HepG2 (cell line): ENCODE measurements at regions not wholly inside any gene's neighbourhood (a gene's known extent, or its start where the extent isn't known, plus 50 kb on each side); places are given as distances from the start of the nearest gene placed in this dataset.

Experiments
- ATAC-seq: fragments of 200-7000 bp; cut with Tn5 transposase; 3 replicates; pipeline ENCODE4 v1.9.1; 2020; ENCODE audit warnings: mild to moderate bottlenecking, moderate library complexity
- BruUV-seq: library from RNA; stranded (reverse); fragments of 400-500 nt; replicated peaks from 2 replicates; lab custom pipeline; 2021; lab: Mats Ljungman, UMichigan
- CTCF ChIA-PET: fragments of 300-600 bp; formaldehyde crosslinking; extraction: SDS; loops from one replicate; lab custom pipeline; 2021; ENCODE audit warnings: low total read pairs, inconsistent platforms, low intra/inter-chr PET ratio; lab: Yijun Ruan, JAX
- POLR2A ChIA-PET: fragments of 350-600 bp; sonication (Branson Sonifier 250); formaldehyde crosslinking; loops from one replicate; lab custom pipeline; 2020; ENCODE audit warnings: antibody characterized with exemption, inconsistent platforms; lab: Yijun Ruan, JAX
- DNase-seq: peaks from one replicate; pipeline ENCODE4 v3.0.0-alpha.2; 2015; ENCODE audit warnings: low spot score
- FAIRE-seq: peaks from 3 replicates; lab custom pipeline; 2011; peaks lifted over from hg19 to GRCh38; lab: Jason Lieb, UNC
- H2AFZ ChIP-seq: one replicate; pipeline ENCODE4 v1.6.1; 2011; ENCODE audit warnings: low read length, inconsistent platforms
- H3K27ac ChIP-seq: fragments of 300-600 bp; 3 replicates; pipeline ENCODE4 v1.8.0; 2011; ENCODE audit warnings: mixed run types, mild to moderate bottlenecking, mixed read lengths, low read length, inconsistent platforms; ENCODE audit not compliant: insufficient read depth; ENCODE audit errors: extremely low read length
- H3K27me3 ChIP-seq, 2 experiments: fragments of 200-600 bp in 1 of 2; 2 replicates in 1 of 2; 3 replicates in 1 of 2; pipeline versions ENCODE4 v1.6.0 to v1.8.0; 2011; ENCODE audit warnings: low read length in 2 of 2, mild to moderate bottlenecking in 2 of 2, moderate library complexity in 2 of 2, inconsistent platforms in 1 of 2; ENCODE audit not compliant: insufficient read depth in 2 of 2, control insufficient read depth in 1 of 2
- H3K36me3 ChIP-seq, 2 experiments: fragments of 200-600 bp in 1 of 2; replicated peaks in 1 of 2; 2 replicates in 1 of 2; 3 replicates in 1 of 2; pipeline versions ENCODE4 v1.5.1 to v1.8.0; 2011; ENCODE audit warnings: low read length in 2 of 2, inconsistent platforms in 1 of 2; ENCODE audit not compliant: insufficient read depth in 2 of 2, control insufficient read depth in 1 of 2
- H3K4me1 ChIP-seq: 2 replicates; pipeline ENCODE4 v1.5.1; 2012; ENCODE audit warnings: low read length, inconsistent platforms; ENCODE audit not compliant: insufficient read depth
- H3K4me2 ChIP-seq: 2 replicates; pipeline ENCODE4 v1.6.0; 2011; ENCODE audit warnings: low read depth, low read length, inconsistent platforms
- H3K4me3 ChIP-seq, 3 experiments: fragments of 200-600 bp in 1 of 3; sonication (generic), shearing (Covaris generic) in 1 of 3; replicated peaks in 1 of 3; 2 replicates each; pipeline ENCODE4 v1.5.1; 2011 to 2016; ENCODE audit warnings: low read length in 3 of 3, inconsistent platforms in 2 of 3, low read depth in 2 of 3, mild to moderate bottlenecking in 2 of 3, control low read depth in 1 of 3, mixed read lengths in 1 of 3; ENCODE audit not compliant: insufficient read depth in 1 of 3
- H3K79me2 ChIP-seq: one replicate; pipeline ENCODE4 v1.6.1; 2011; ENCODE audit warnings: low read length, inconsistent platforms; ENCODE audit not compliant: insufficient read depth
- H3K9ac ChIP-seq: 2 replicates; pipeline ENCODE4 v1.6.0; 2011; ENCODE audit warnings: mild to moderate bottlenecking, low read depth, low read length, inconsistent platforms; ENCODE audit not compliant: insufficient read depth
- H3K9me3 ChIP-seq: 2 replicates; pipeline ENCODE4 v1.5.1; 2012; ENCODE audit warnings: mild to moderate bottlenecking, low read length
- H4K20me1 ChIP-seq: 2 replicates; pipeline ENCODE4 v1.6.0; 2011; ENCODE audit warnings: inconsistent platforms, mild to moderate bottlenecking, low read length, moderate library complexity; ENCODE audit not compliant: insufficient read depth
- JUNB ChIP-seq: sonication (generic); formaldehyde crosslinking; IDR thresholded peaks from 2 replicates; pipeline ENCODE4 v1.8.0; 2022; ENCODE audit warnings: missing genetic modification reagents, mild to moderate bottlenecking, borderline replicate concordance
- SALL1 ChIP-seq: sonication (generic); formaldehyde crosslinking; IDR thresholded peaks from 2 replicates; pipeline ENCODE4 v1.8.0; 2022; ENCODE audit warnings: mild to moderate bottlenecking, missing genetic modification reagents
- ZBTB1 ChIP-seq: sonication (generic); formaldehyde crosslinking; IDR thresholded peaks from 2 replicates; pipeline ENCODE4 v1.4.0; 2020; ENCODE audit warnings: missing genetic modification reagents, borderline replicate concordance
- ZFP36L1 ChIP-seq: sonication (generic); formaldehyde crosslinking; IDR thresholded peaks from 2 replicates; pipeline ENCODE4 v1.8.0; 2022; ENCODE audit warnings: mild to moderate bottlenecking, missing genetic modification reagents, moderate library complexity
- ZFP36L2 ChIP-seq: sonication (generic); formaldehyde crosslinking; IDR thresholded peaks from 2 replicates; pipeline ENCODE4 v1.4.0; 2020; ENCODE audit warnings: missing genetic modification reagents
- ZNF232 ChIP-seq: sonication (generic); formaldehyde crosslinking; IDR thresholded peaks from 2 replicates; pipeline ENCODE4 v1.4.0; 2020; ENCODE audit warnings: missing genetic modification reagents, borderline replicate concordance
- ZNF629 ChIP-seq: sonication (generic); formaldehyde crosslinking; conservative IDR thresholded peaks from 2 replicates; pipeline ENCODE4 v1.5.0; 2020; ENCODE audit warnings: missing genetic modification reagents
- WGBS: methylation state at CpG from one replicate; pipeline ENCODE4 v1.1.6; 2017; ENCODE audit warnings: low lambda C conversion rate; 5-methylcytosine and 5-hydroxymethylcytosine counted together
- in situ Hi-C: cut with HindIII; loops from 2 replicates; pipeline ENCODE4 v1.10.0; 2017; ENCODE audit warnings: low pct_unique_long_range_greater_than_20kb; ENCODE audit not compliant: extremely low pct_ligation_motif_present
- intact Hi-C: fragments of 100-400 bp; cut with micrococcal nuclease; formaldehyde crosslinking; loops from one replicate; pipeline ENCODE4 v1.10.0; 2022; ENCODE audit not compliant: unreplicated experiment
- TF ChIP-seq, protein P1 (sequence below): sonication (generic); formaldehyde crosslinking; IDR thresholded peaks from 2 replicates; pipeline ENCODE4 v1.8.0; 2022; ENCODE audit warnings: missing genetic modification reagents, mild to moderate bottlenecking, borderline replicate concordance
- TF ChIP-seq, protein P2 (sequence below): sonication (generic); formaldehyde crosslinking; conservative IDR thresholded peaks from 2 replicates; pipeline ENCODE4 v1.8.0; 2022; ENCODE audit warnings: low read depth, missing genetic modification reagents
- TF ChIP-seq, protein P3 (sequence below): sonication (generic); formaldehyde crosslinking; IDR thresholded peaks from 2 replicates; pipeline ENCODE4; 2020; ENCODE audit warnings: missing genetic modification reagents, mild to moderate bottlenecking, borderline replicate concordance

DNA sequence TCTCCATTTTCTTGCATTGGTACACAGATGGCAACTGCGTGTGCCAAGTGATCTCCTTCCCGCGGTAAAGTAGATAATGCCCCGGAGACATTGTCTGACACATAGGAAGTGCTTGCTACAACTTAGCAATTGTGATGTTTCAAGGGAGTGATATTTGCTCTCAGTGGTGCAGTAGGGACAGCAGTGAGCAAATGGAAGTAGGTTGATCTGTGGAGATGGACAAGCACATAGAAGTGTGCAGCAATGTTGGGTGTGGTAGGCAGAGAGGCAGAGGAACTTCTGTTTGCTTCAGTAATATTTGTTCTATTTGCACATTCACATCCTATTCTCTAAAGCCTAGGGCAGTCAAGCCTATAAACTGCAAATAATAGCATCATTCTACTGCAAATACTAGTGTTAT, 846.7 kb upstream of the PRKX start:
- Histone ChIP-seq H3K4me2 (no peak overlapping the region), H3K79me2 (no peaks in the 10 kb centered on the region), H3K9ac (no peak overlapping the region), H4K20me1 (no peaks in the 10 kb centered on the region), H3K9me3 (no peaks in the 10 kb centered on the region; the same call in 1 of the 2 replicates), H3K36me3 (no peaks in the 10 kb centered on the region), H3K4me3 (no peak overlapping the region), H2AFZ (no peak overlapping the region), H3K27me3 (no peaks in the 10 kb centered on the region), H3K27ac (no peak overlapping the region), H3K4me1 (no peaks in the 10 kb centered on the region)
- DNase-seq (no peak), ATAC-seq (no peak), FAIRE-seq (no peak)
- intact Hi-C loops, result no loop called here
- in situ Hi-C loops, result no loop called here
- ChIA-PET POLR2A (no interaction called here), CTCF (no interaction called here)
- no peak for TF ChIP-seq ZNF629 (CRISPR knock-in tag)
- TF ChIP-seq, protein P1, sequence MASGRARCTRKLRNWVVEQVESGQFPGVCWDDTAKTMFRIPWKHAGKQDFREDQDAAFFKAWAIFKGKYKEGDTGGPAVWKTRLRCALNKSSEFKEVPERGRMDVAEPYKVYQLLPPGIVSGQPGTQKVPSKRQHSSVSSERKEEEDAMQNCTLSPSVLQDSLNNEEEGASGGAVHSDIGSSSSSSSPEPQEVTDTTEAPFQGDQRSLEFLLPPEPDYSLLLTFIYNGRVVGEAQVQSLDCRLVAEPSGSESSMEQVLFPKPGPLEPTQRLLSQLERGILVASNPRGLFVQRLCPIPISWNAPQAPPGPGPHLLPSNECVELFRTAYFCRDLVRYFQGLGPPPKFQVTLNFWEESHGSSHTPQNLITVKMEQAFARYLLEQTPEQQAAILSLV (CRISPR knock-in tag), result no peak
- no CpG with 5 or more reads among the region's 4 CpGs for WGBS
- no TSS peak for BruUV-seq

DNA sequence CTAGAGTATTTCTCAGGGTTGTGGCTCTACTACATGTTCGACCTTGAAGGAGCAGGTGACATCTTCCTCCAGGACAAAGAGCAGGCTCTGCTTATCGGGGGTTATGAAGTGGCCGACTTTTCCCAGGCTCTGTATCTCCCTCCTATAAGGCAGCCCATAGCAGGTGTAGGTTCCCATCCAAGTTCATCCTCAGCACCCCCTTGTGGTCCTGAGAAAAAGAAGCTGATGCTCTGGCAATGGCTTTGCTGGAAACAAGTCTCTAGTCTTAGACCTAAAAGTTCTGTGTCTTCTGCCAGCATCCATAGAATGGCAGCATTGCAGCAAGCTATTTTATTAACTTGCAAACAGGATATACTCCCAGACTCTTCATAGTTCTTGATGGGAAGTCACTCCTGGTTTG, 836.6 kb upstream of the PRKX start:
- H3K4me3 ChIP-seq, result no peak overlapping the region
- POLR2A ChIA-PET, result no interaction called here
- no peaks in the 10 kb centered on the region for H3K9me3 ChIP-seq
- WGBS, result no CpG with 5 or more reads among the region's 3 CpGs
- H3K27ac ChIP-seq, result no peak overlapping the region
- intact Hi-C loops (no loop called here), in situ Hi-C loops (no loop called here)
- TF ChIP-seq ZFP36L1 (CRISPR knock-in tag), result no peak
- TF ChIP-seq, protein P2, sequence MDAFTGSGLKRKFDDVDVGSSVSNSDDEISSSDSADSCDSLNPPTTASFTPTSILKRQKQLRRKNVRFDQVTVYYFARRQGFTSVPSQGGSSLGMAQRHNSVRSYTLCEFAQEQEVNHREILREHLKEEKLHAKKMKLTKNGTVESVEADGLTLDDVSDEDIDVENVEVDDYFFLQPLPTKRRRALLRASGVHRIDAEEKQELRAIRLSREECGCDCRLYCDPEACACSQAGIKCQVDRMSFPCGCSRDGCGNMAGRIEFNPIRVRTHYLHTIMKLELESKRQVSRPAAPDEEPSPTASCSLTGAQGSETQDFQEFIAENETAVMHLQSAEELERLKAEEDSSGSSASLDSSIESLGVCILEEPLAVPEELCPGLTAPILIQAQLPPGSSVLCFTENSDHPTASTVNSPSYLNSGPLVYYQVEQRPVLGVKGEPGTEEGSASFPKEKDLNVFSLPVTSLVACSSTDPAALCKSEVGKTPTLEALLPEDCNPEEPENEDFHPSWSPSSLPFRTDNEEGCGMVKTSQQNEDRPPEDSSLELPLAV, result no peak
- no peak for TF ChIP-seq ZFP36L2 (CRISPR knock-in tag)
- TF ChIP-seq JUNB, result no peak
- no peak for TF ChIP-seq SALL1 (CRISPR knock-in tag)
- TF ChIP-seq, protein P3, sequence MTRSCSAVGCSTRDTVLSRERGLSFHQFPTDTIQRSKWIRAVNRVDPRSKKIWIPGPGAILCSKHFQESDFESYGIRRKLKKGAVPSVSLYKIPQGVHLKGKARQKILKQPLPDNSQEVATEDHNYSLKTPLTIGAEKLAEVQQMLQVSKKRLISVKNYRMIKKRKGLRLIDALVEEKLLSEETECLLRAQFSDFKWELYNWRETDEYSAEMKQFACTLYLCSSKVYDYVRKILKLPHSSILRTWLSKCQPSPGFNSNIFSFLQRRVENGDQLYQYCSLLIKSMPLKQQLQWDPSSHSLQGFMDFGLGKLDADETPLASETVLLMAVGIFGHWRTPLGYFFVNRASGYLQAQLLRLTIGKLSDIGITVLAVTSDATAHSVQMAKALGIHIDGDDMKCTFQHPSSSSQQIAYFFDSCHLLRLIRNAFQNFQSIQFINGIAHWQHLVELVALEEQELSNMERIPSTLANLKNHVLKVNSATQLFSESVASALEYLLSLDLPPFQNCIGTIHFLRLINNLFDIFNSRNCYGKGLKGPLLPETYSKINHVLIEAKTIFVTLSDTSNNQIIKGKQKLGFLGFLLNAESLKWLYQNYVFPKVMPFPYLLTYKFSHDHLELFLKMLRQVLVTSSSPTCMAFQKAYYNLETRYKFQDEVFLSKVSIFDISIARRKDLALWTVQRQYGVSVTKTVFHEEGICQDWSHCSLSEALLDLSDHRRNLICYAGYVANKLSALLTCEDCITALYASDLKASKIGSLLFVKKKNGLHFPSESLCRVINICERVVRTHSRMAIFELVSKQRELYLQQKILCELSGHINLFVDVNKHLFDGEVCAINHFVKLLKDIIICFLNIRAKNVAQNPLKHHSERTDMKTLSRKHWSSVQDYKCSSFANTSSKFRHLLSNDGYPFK (CRISPR knock-in tag), result no peak
- no peak for TF ChIP-seq ZNF232
- no peak for TF ChIP-seq ZBTB1
- BruUV-seq, result no TSS peak
- H3K27me3 ChIP-seq, result no peaks in the 10 kb centered on the region
- FAIRE-seq, result no peak
- no peaks in the 10 kb centered on the region for H3K4me1 ChIP-seq
- DNase-seq, result no peak
- no peak overlapping the region for H2AFZ ChIP-seq
- ATAC-seq, result no peak
- H3K4me2 ChIP-seq, result no peak overlapping the region
- CTCF ChIA-PET, result no interaction called here
- H3K9ac ChIP-seq, result no peak overlapping the region
- H3K36me3 ChIP-seq, result no peaks in the 10 kb centered on the region
- no peaks in the 10 kb centered on the region for H3K79me2 ChIP-seq
- no peaks in the 10 kb centered on the region for H4K20me1 ChIP-seq
